ENCODE measurements at regions not wholly inside any gene's neighbourhood (a gene's known extent, or its start where the extent isn't known, plus 50 kb on each side); places are given as distances from the start of the nearest gene placed in this dataset.

DNA sequence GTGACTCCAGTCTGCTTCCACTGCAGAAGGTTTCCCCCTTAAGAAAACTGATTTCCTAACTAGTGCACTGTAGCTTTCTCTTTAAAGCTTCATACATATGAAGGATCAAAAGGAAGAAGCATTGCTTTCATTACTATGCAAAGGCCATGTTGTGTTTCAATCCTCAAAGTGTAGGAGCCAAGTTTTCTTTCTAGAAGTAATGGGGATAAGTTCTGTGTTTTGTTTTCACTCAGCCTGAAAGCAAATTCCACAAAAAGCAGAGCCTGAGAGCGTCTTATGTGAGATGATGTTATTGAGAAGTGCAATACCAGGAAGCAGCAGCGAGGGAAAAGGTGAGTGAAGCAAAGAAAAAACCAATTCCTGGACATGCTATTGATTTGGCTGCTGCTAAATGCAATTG is 99.7 kb downstream of the GMNC start:
- Histone ChIP-seq H3K9ac (ENCODE audit: low read length) (no peak overlapping the region), H3K79me2 (ENCODE audit: control insufficient read depth, insufficient read depth, low read length) (no peaks in the 10 kb centered on the region), H3K9me3 (ENCODE audit: control extremely low read depth in 1 of 3, control insufficient read depth in 2 of 3, insufficient read depth in 1 of 3, low read length in 2 of 3) (peaks cover 0 to 1% (median 0%) of the 10 kb centered on the region in 3 donors), H3K27me3 (replicated peaks in 1 of 4; ENCODE audit: control extremely low read depth in 1 of 4, control insufficient read depth in 3 of 4, insufficient read depth in 4 of 4, low read length in 3 of 4) (no peaks in the 10 kb centered on the region), H3K27ac (ENCODE audit: low read length in 2 of 2) (no peak overlapping the region), H3K4me3 (ENCODE audit: control extremely low read depth in 1 of 5, extremely low read depth in 1 of 5, insufficient read depth in 1 of 5, low read depth in 2 of 5, low read length in 4 of 5) (no peak overlapping the region), H4K20me1 (ENCODE audit: control insufficient read depth, insufficient read depth, low read length, poor library complexity, severe bottlenecking) (no peaks in the 10 kb centered on the region), H3K36me3 (replicated peaks in 1 of 2; ENCODE audit: control extremely low read depth in 1 of 2, control insufficient read depth in 1 of 2, extremely low read depth in 1 of 2, insufficient read depth in 2 of 2, low read length in 1 of 2) (no peaks in the 10 kb centered on the region), H3K4me2 (replicated peaks; ENCODE audit: low read depth, low read length, poor library complexity, severe bottlenecking) (no peak overlapping the region), H3K4me1 (ENCODE audit: control insufficient read depth in 2 of 2, insufficient read depth in 2 of 2, low read length in 2 of 2) (no peaks in the 10 kb centered on the region), H2AFZ (ENCODE audit: insufficient read depth, low read depth, low read length, poor library complexity, severe bottlenecking) (no peak overlapping the region)
- Mint-ChIP-seq H3K4me1 (no peaks in the 10 kb centered on the region), H3K27ac (no peak overlapping the region), H3K9me3 (ENCODE audit: insufficient read depth) (no peaks in the 10 kb centered on the region), H3K4me3 (no peak overlapping the region), H3K27me3 (no peaks in the 10 kb centered on the region)
- WGBS (ENCODE audit: insufficient coverage): 100% methylated on average over 1 of the region's 2 CpGs
- intact Hi-C loops (cut with micrococcal nuclease): no loop called here
- CTCF ChIA-PET: no interaction called here
- POLR2A ChIA-PET: no interaction called here
- TF ChIP-seq, protein P1, sequence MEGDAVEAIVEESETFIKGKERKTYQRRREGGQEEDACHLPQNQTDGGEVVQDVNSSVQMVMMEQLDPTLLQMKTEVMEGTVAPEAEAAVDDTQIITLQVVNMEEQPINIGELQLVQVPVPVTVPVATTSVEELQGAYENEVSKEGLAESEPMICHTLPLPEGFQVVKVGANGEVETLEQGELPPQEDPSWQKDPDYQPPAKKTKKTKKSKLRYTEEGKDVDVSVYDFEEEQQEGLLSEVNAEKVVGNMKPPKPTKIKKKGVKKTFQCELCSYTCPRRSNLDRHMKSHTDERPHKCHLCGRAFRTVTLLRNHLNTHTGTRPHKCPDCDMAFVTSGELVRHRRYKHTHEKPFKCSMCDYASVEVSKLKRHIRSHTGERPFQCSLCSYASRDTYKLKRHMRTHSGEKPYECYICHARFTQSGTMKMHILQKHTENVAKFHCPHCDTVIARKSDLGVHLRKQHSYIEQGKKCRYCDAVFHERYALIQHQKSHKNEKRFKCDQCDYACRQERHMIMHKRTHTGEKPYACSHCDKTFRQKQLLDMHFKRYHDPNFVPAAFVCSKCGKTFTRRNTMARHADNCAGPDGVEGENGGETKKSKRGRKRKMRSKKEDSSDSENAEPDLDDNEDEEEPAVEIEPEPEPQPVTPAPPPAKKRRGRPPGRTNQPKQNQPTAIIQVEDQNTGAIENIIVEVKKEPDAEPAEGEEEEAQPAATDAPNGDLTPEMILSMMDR (IDR thresholded peaks at IDR 0.05): no peak
- TF ChIP-seq EZH2 (IDR thresholded peaks at IDR 0.05; ENCODE audit: borderline replicate concordance, insufficient read depth, low read depth, low read length, poor library complexity, severe bottlenecking): no peak
- no peak for ATAC-seq (ENCODE audit: low read depth)
- DNase-seq: no peak

GRCh38 chr3:190747571-190747970 is 114.9 kb downstream of the GMNC start:
- no peak overlapping the region for H3K9ac ChIP-seq (ENCODE audit: low read length)
- H2AFZ ChIP-seq (ENCODE audit: insufficient read depth, low read depth, low read length, poor library complexity, severe bottlenecking): no peak overlapping the region
- DNase-seq: no peak
- no peak for ATAC-seq (ENCODE audit: low read depth)
- no peak overlapping the region for H3K4me3 ChIP-seq (ENCODE audit: control extremely low read depth in 1 of 5, extremely low read depth in 1 of 5, insufficient read depth in 1 of 5, low read depth in 2 of 5, low read length in 4 of 5)
- Mint-ChIP-seq H3K4me1 (no peaks in the 10 kb centered on the region), H3K27ac (no peak overlapping the region), H3K27me3 (no peaks in the 10 kb centered on the region), H3K9me3 (ENCODE audit: insufficient read depth) (no peaks in the 10 kb centered on the region), H3K4me3 (no peak overlapping the region)
- no peaks in the 10 kb centered on the region for H3K9me3 ChIP-seq (ENCODE audit: control extremely low read depth in 1 of 3, control insufficient read depth in 2 of 3, insufficient read depth in 1 of 3, low read length in 2 of 3)
- POLR2A ChIA-PET: no interaction called here
- no CpG with 5 or more reads among the region's 1 CpG for WGBS (ENCODE audit: insufficient coverage)
- TF ChIP-seq, protein P1 (IDR thresholded peaks at IDR 0.05): no peak
- TF ChIP-seq EZH2 (IDR thresholded peaks at IDR 0.05; ENCODE audit: borderline replicate concordance, insufficient read depth, low read depth, low read length, poor library complexity, severe bottlenecking): no peak
- CTCF ChIA-PET: no interaction called here
- no peaks in the 10 kb centered on the region for H3K79me2 ChIP-seq (ENCODE audit: control insufficient read depth, insufficient read depth, low read length)
- no peaks in the 10 kb centered on the region for H3K36me3 ChIP-seq (replicated peaks in 1 of 2; ENCODE audit: control extremely low read depth in 1 of 2, control insufficient read depth in 1 of 2, extremely low read depth in 1 of 2, insufficient read depth in 2 of 2, low read length in 1 of 2)
- H3K27ac ChIP-seq (ENCODE audit: low read length in 2 of 2): no peak overlapping the region
- no peaks in the 10 kb centered on the region for H4K20me1 ChIP-seq (ENCODE audit: control insufficient read depth, insufficient read depth, low read length, poor library complexity, severe bottlenecking)
- intact Hi-C loops (cut with micrococcal nuclease): no loop called here
- H3K4me2 ChIP-seq (replicated peaks; ENCODE audit: low read depth, low read length, poor library complexity, severe bottlenecking): no peak overlapping the region
- H3K4me1 ChIP-seq (ENCODE audit: control insufficient read depth in 2 of 2, insufficient read depth in 2 of 2, low read length in 2 of 2): no peaks in the 10 kb centered on the region
- no peaks in the 10 kb centered on the region for H3K27me3 ChIP-seq (replicated peaks in 1 of 4; ENCODE audit: control extremely low read depth in 1 of 4, control insufficient read depth in 3 of 4, insufficient read depth in 4 of 4, low read length in 3 of 4)
